Kidney epithelial cell (primary cell): ENCODE measurements at regions not wholly inside any gene's neighbourhood (a gene's known extent, or its start where the extent isn't known, plus 50 kb on each side); places are given as distances from the start of the nearest gene placed in this dataset.

Source experiments
- DNase-seq: peaks from one replicate; pipeline ENCODE4 v3.0.0-alpha.2; 2010; ENCODE audit warnings: low read depth
- H3K27me3 ChIP-seq: 2 replicates; pipeline ENCODE4 v1.6.0; 2011; ENCODE audit warnings: low read length; ENCODE audit not compliant: control insufficient read depth, insufficient read depth
- H3K36me3 ChIP-seq: 2 replicates; pipeline ENCODE4 v1.5.1; 2011; ENCODE audit warnings: low read length; ENCODE audit not compliant: control insufficient read depth, insufficient read depth
- H3K4me3 ChIP-seq: 2 replicates; pipeline ENCODE4 v1.5.1; 2011; ENCODE audit warnings: low read depth, mild to moderate bottlenecking, control low read depth, low read length
- TF ChIP-seq, protein P1 (sequence below): IDR thresholded peaks from 2 replicates; pipeline ENCODE4 v1.5.1; 2011; ENCODE audit warnings: mild to moderate bottlenecking, moderate library complexity, low read length, control low read depth, inconsistent platforms; ENCODE audit not compliant: insufficient read depth, poor library complexity, severe bottlenecking

DNA sequence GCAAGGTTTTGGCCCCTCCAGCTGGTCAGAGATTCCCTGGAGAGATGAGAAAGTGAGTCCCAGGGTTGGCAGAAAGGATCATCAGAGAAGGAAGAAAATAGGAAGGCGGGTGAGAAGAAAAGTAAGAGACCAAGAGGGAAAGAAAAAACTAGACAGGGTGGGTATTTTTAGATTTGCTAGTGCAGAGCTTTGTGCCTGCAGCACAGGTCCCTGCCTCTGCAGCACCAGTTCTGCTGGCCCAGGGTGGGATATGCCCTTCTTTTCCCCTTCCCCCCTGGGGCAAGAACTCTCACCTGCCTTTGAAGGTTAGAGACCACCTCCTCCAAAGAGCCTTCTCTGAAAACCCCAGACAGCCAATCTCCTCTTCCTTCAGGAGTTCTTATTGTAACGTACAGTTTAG lies 90.3 kb upstream of the EGFLAM start:
- TF ChIP-seq, protein P1, sequence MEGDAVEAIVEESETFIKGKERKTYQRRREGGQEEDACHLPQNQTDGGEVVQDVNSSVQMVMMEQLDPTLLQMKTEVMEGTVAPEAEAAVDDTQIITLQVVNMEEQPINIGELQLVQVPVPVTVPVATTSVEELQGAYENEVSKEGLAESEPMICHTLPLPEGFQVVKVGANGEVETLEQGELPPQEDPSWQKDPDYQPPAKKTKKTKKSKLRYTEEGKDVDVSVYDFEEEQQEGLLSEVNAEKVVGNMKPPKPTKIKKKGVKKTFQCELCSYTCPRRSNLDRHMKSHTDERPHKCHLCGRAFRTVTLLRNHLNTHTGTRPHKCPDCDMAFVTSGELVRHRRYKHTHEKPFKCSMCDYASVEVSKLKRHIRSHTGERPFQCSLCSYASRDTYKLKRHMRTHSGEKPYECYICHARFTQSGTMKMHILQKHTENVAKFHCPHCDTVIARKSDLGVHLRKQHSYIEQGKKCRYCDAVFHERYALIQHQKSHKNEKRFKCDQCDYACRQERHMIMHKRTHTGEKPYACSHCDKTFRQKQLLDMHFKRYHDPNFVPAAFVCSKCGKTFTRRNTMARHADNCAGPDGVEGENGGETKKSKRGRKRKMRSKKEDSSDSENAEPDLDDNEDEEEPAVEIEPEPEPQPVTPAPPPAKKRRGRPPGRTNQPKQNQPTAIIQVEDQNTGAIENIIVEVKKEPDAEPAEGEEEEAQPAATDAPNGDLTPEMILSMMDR = no peak
- H3K27me3 ChIP-seq = peaks cover 2% of the 10 kb centered on the region
- H3K4me3 ChIP-seq = no peak overlapping the region
- DNase-seq = no peak
- H3K36me3 ChIP-seq = no peaks in the 10 kb centered on the region

DNA sequence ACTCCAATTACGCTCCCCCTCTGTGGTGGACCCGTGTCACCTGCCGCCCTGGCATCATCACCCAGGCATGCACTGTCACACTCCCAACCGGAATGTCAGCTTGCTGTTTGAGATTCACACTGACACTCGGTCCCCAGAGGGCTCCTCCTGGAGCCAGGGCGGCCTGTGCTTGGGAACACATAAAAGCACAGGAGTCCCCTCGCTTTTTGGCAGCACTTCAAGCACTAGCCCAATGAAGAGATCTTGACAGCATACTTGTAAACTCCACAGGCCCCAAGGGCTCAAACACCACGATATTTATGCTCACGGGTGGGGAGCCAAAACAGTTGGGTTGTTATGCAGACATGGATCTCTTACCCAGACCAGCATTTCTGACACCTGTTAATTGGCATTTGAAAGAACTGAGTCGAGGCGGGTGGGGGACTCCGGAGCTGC lies 90.8 kb upstream of the EGFLAM start:
- Histone ChIP-seq H3K27me3 (peaks cover 2% of the 10 kb centered on the region), H3K36me3 (no peaks in the 10 kb centered on the region), H3K4me3 (no peak overlapping the region)
- TF ChIP-seq, protein P1 = no peak
- no peak for DNase-seq

GRCh38 chr5:38166832-38167231 lies 91.5 kb upstream of the EGFLAM start:
- H3K36me3 ChIP-seq = no peaks in the 10 kb centered on the region
- TF ChIP-seq, protein P1 = no peak
- H3K27me3 ChIP-seq = peaks cover 2% of the 10 kb centered on the region
- no peak overlapping the region for H3K4me3 ChIP-seq
- no peak for DNase-seq

GRCh38 chr5:38165435-38165834 lies 92.9 kb upstream of the EGFLAM start:
- TF ChIP-seq, protein P1 = no peak
- no peak for DNase-seq
- H3K4me3 ChIP-seq = no peak overlapping the region
- no peaks in the 10 kb centered on the region for H3K36me3 ChIP-seq
- peaks cover 2% of the 10 kb centered on the region for H3K27me3 ChIP-seq

GRCh38 chr5:38164776-38165399 lies 93.5 kb upstream of the EGFLAM start:
- Histone ChIP-seq H3K36me3 (no peaks in the 10 kb centered on the region), H3K4me3 (no peak overlapping the region), H3K27me3 (peaks cover 2% of the 10 kb centered on the region)
- no peak for DNase-seq
- TF ChIP-seq, protein P1 = no peak

DNA sequence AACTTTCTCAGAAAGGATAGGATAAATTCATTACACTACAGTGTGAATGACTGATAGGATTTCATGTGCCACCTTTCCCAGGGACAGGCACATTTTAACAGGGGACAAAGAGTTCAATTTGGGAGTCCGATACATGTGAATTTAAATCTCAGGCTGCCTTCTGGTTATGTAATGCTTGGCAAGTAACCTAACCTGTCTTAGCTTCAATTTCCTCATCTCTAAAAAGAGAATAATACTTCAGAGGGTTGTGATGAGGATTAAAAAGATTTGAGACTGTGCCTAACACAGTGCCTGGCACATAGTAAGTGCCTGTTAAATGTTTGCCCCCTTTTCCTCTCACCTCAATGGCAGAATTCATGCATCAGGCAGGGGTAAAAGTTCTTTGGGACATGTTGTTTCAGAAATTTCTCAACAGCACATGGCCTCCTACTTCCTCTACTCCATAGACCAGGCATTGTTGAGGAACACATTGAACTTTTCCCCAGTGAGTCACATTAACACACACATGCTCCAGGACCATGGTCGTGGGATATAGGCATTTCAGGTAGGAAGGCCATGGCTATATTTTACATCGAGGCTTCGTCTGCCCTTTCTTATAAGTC lies 94.6 kb upstream of the EGFLAM start:
- TF ChIP-seq, protein P1 = no peak
- Histone ChIP-seq H3K36me3 (no peaks in the 10 kb centered on the region), H3K27me3 (peaks cover 2% of the 10 kb centered on the region), H3K4me3 (no peak overlapping the region)
- DNase-seq = no peak
